ENCODE measurements at regions not wholly inside any gene's neighbourhood (a gene's known extent, or its start where the extent isn't known, plus 50 kb on each side); places are given as distances from the start of the nearest gene placed in this dataset.

- CTCF ChIA-PET: no interaction called here
- POLR2A ChIA-PET: no interaction called here
Observed at GRCh38 chr12:98388126-98388525, 127.3 kb upstream of the TMPO start.

GRCh38 chr12:98389593-98389992, 125.8 kb upstream of the TMPO start:
- TF ChIP-seq SUZ12 (IDR thresholded peaks at IDR 0.05) (no peak), ARNT (IDR thresholded peaks at IDR 0.05) (no peak), BHLHE40 (IDR thresholded peaks at IDR 0.05; ENCODE audit: borderline replicate concordance) (no peak), FOXA1 (IDR thresholded peaks at IDR 0.05) (no peak), HDGF (IDR thresholded peaks at IDR 0.05; ENCODE audit: borderline replicate concordance) (no peak), FOXM1 (IDR thresholded peaks at IDR 0.05; ENCODE audit: borderline replicate concordance) (no peak), TARDBP (IDR thresholded peaks at IDR 0.05) (no peak), FOXK2 (IDR thresholded peaks at IDR 0.05) (no peak), SP1 (IDR thresholded peaks at IDR 0.05) (no peak), PKNOX1 (IDR thresholded peaks at IDR 0.05) (no peak), LEF1 (IDR thresholded peaks at IDR 0.05; ENCODE audit: borderline replicate concordance) (no peak), ELF4 (IDR thresholded peaks at IDR 0.05) (no peak), ZNF384 (IDR thresholded peaks at IDR 0.05) (no peak), NFRKB (IDR thresholded peaks at IDR 0.05) (no peak)
- DNase-seq (ENCODE audit: extremely low spot score): no peak
- CTCF ChIA-PET: no interaction called here
- POLR2A ChIA-PET: no interaction called here

More at GRCh38 chr12:98388126-98388525, 127.3 kb upstream of the TMPO start:
- TF ChIP-seq ARNT (IDR thresholded peaks at IDR 0.05) (no peak), FOXA1 (IDR thresholded peaks at IDR 0.05) (no peak), ELF4 (IDR thresholded peaks at IDR 0.05) (no peak), FOXM1 (IDR thresholded peaks at IDR 0.05; ENCODE audit: borderline replicate concordance) (no peak), LEF1 (IDR thresholded peaks at IDR 0.05; ENCODE audit: borderline replicate concordance) (no peak), HDGF (IDR thresholded peaks at IDR 0.05; ENCODE audit: borderline replicate concordance) (no peak)
- no peak for DNase-seq (ENCODE audit: extremely low spot score)

GRCh38 chr12:98397323-98398105, 117.9 kb upstream of the TMPO start:
- POLR2A ChIA-PET: no interaction called here
- DNase-seq (ENCODE audit: extremely low spot score): peak; percentile 81
- CTCF ChIA-PET: interaction anchor here (0.9 kb wide), 1 partner anchor 314 kb away, joined by 4 read pairs; no protein-coding TSS in a partner anchor

GRCh38 chr12:98399532-98399931, 115.9 kb upstream of the TMPO start:
- POLR2A ChIA-PET: no interaction called here
- CTCF ChIA-PET: no interaction called here
- DNase-seq (ENCODE audit: extremely low spot score): peak; percentile 38
- TF ChIP-seq FOXA1 (IDR thresholded peaks at IDR 0.05) (no peak), FOXM1 (IDR thresholded peaks at IDR 0.05; ENCODE audit: borderline replicate concordance) (no peak), LEF1 (IDR thresholded peaks at IDR 0.05; ENCODE audit: borderline replicate concordance) (no peak), HDGF (IDR thresholded peaks at IDR 0.05; ENCODE audit: borderline replicate concordance) (no peak), SP1 (IDR thresholded peaks at IDR 0.05) (no peak), ARNT (IDR thresholded peaks at IDR 0.05) (no peak), TARDBP (IDR thresholded peaks at IDR 0.05) (no peak), PKNOX1 (IDR thresholded peaks at IDR 0.05) (no peak), FOXK2 (IDR thresholded peaks at IDR 0.05) (no peak), CTBP1 (IDR thresholded peaks at IDR 0.05; ENCODE audit: borderline replicate concordance) (no peak), BHLHE40 (IDR thresholded peaks at IDR 0.05; ENCODE audit: borderline replicate concordance) (no peak)

More at GRCh38 chr12:98397323-98398105, 117.9 kb upstream of the TMPO start:
- no peak for TF ChIP-seq PKNOX1 (IDR thresholded peaks at IDR 0.05)
- TF ChIP-seq LEF1 (IDR thresholded peaks at IDR 0.05; ENCODE audit: borderline replicate concordance): no peak
- no peak for TF ChIP-seq FOXM1 (IDR thresholded peaks at IDR 0.05; ENCODE audit: borderline replicate concordance)
- no peak for TF ChIP-seq ELF4 (IDR thresholded peaks at IDR 0.05)
- TF ChIP-seq FOXK2 (IDR thresholded peaks at IDR 0.05): no peak
- no peak for TF ChIP-seq NFRKB (IDR thresholded peaks at IDR 0.05)
- no peak for TF ChIP-seq CTBP1 (IDR thresholded peaks at IDR 0.05; ENCODE audit: borderline replicate concordance)
- no peak for TF ChIP-seq HDGF (IDR thresholded peaks at IDR 0.05; ENCODE audit: borderline replicate concordance)
- no peak for TF ChIP-seq SP1 (IDR thresholded peaks at IDR 0.05)
- no peak for TF ChIP-seq BHLHE40 (IDR thresholded peaks at IDR 0.05; ENCODE audit: borderline replicate concordance)
- TF ChIP-seq FOXA1 (IDR thresholded peaks at IDR 0.05): no peak
- no peak for TF ChIP-seq SUZ12 (IDR thresholded peaks at IDR 0.05)
- TF ChIP-seq ZNF384 (IDR thresholded peaks at IDR 0.05): no peak
- no peak for TF ChIP-seq ARNT (IDR thresholded peaks at IDR 0.05)
- TF ChIP-seq L3MBTL2 (conservative IDR thresholded peaks at IDR 0.05): no peak
- no peak for TF ChIP-seq TARDBP (IDR thresholded peaks at IDR 0.05)

GRCh38 chr12:98401427-98401826, 114.0 kb upstream of the TMPO start:
- no peak for DNase-seq (ENCODE audit: extremely low spot score)
- POLR2A ChIA-PET: no interaction called here
- CTCF ChIA-PET: no interaction called here
- no peak for TF ChIP-seq SP1 (IDR thresholded peaks at IDR 0.05)

- TF ChIP-seq TARDBP (IDR thresholded peaks at IDR 0.05) (no peak), PKNOX1 (IDR thresholded peaks at IDR 0.05) (no peak), BHLHE40 (IDR thresholded peaks at IDR 0.05; ENCODE audit: borderline replicate concordance) (no peak), LEF1 (IDR thresholded peaks at IDR 0.05; ENCODE audit: borderline replicate concordance) (no peak), ELF4 (IDR thresholded peaks at IDR 0.05) (no peak), FOXM1 (IDR thresholded peaks at IDR 0.05; ENCODE audit: borderline replicate concordance) (no peak), L3MBTL2 (conservative IDR thresholded peaks at IDR 0.05) (no peak), SP1 (IDR thresholded peaks at IDR 0.05) (no peak), NFRKB (IDR thresholded peaks at IDR 0.05) (no peak), SUZ12 (IDR thresholded peaks at IDR 0.05) (no peak), ARNT (IDR thresholded peaks at IDR 0.05) (no peak), FOXK2 (IDR thresholded peaks at IDR 0.05) (no peak), CTBP1 (IDR thresholded peaks at IDR 0.05; ENCODE audit: borderline replicate concordance) (no peak), HDGF (IDR thresholded peaks at IDR 0.05; ENCODE audit: borderline replicate concordance) (no peak), ZNF384 (IDR thresholded peaks at IDR 0.05) (no peak), FOXA1 (IDR thresholded peaks at IDR 0.05) (no peak)
- POLR2A ChIA-PET: no interaction called here
- no peak for DNase-seq (ENCODE audit: extremely low spot score)
- CTCF ChIA-PET: no interaction called here
Observed at GRCh38 chr12:98402091-98402490, 113.3 kb upstream of the TMPO start.
